ENCODE measurements at regions not wholly inside any gene's neighbourhood (a gene's known extent, or its start where the extent isn't known, plus 50 kb on each side); places are given as distances from the start of the nearest gene placed in this dataset.
"Not testable (repeated sequence)": the region's sequence is repeated elsewhere in the genome, so short reads cannot be mapped to it uniquely, and the experiment has no call there.

GRCh38 chr2:221893501-221893900, 321.4 kb upstream of the EPHA4 start (continued):
- TF ChIP-seq IRF3 (IDR thresholded peaks at IDR 0.05; ENCODE audit: low read depth, low read length): no peak
- no peak for TF ChIP-seq MXI1 (IDR thresholded peaks at IDR 0.05; ENCODE audit: low read depth, low read length)
- no peak for TF ChIP-seq NFIC (IDR thresholded peaks at IDR 0.05; ENCODE audit: borderline replicate concordance)
- no peak for TF ChIP-seq ZBTB33 (IDR thresholded peaks at IDR 0.05; ENCODE audit: borderline replicate concordance, low read depth)
- no peak for TF ChIP-seq TEAD4 (IDR thresholded peaks at IDR 0.05; ENCODE audit: borderline replicate concordance, insufficient read depth)
- no peak for TF ChIP-seq JUND (IDR thresholded peaks at IDR 0.05)

GRCh38 chr2:221892006-221892405, 319.9 kb upstream of the EPHA4 start:
- H3K36me3 ChIP-seq (replicated peaks in 1 of 2; ENCODE audit: control insufficient read depth in 1 of 2, insufficient read depth in 2 of 2, low read length in 1 of 2); H3K79me2 ChIP-seq (ENCODE audit: insufficient read depth); H3K4me2 ChIP-seq; H3K9ac ChIP-seq; CTCF ChIA-PET; H3K27ac ChIP-seq (ENCODE audit: low read depth in 2 of 2, low read length in 1 of 2); DNase-seq; H3F3A ChIP-seq (replicated peaks; ENCODE audit: insufficient read depth); H4K20me1 ChIP-seq (ENCODE audit: insufficient read depth); H3K9me3 ChIP-seq; H3K4me3 ChIP-seq (ENCODE audit: low read depth in 2 of 2, low read length in 1 of 2); H3K9me2 ChIP-seq; POLR2A ChIA-PET; H2AFZ ChIP-seq (ENCODE audit: low read depth); H3K27me3 ChIP-seq (ENCODE audit: insufficient read depth); H3K4me1 ChIP-seq (ENCODE audit: control insufficient read depth in 1 of 2, insufficient read depth in 2 of 2, low read depth in 1 of 2, low read length in 1 of 2): not testable (repeated sequence)
- WGBS (ENCODE audit: low lambda C conversion rate): no CpG with 5 or more reads among the region's 31 CpGs

GRCh38 chr2:221883976-221884375, 311.9 kb upstream of the EPHA4 start:
- H3K9ac ChIP-seq: no peak overlapping the region
- CTCF ChIA-PET: no interaction called here
- 1% methylated on average over 4 of the region's 4 CpGs for WGBS (ENCODE audit: low lambda C conversion rate)
- H3K79me2 ChIP-seq (ENCODE audit: insufficient read depth): no peaks in the 10 kb centered on the region
- H3K9me2 ChIP-seq: no peaks in the 10 kb centered on the region
- H3K9me3 ChIP-seq: no peaks in the 10 kb centered on the region; the same call in 1 of the 2 replicates
- H4K20me1 ChIP-seq (ENCODE audit: insufficient read depth): no peaks in the 10 kb centered on the region
- no peak overlapping the region for H2AFZ ChIP-seq (ENCODE audit: low read depth)
- DNase-seq: no peak
- H3K27me3 ChIP-seq (ENCODE audit: insufficient read depth): no peaks in the 10 kb centered on the region
- no peaks in the 10 kb centered on the region for H3K36me3 ChIP-seq (replicated peaks in 1 of 2; ENCODE audit: control insufficient read depth in 1 of 2, insufficient read depth in 2 of 2, low read length in 1 of 2)
- H3K4me2 ChIP-seq: no peak overlapping the region
- H3F3A ChIP-seq (replicated peaks; ENCODE audit: insufficient read depth): no peaks in the 10 kb centered on the region
- no peak overlapping the region for H3K27ac ChIP-seq (ENCODE audit: low read depth in 2 of 2, low read length in 1 of 2)
- no peaks in the 10 kb centered on the region for H3K4me1 ChIP-seq (ENCODE audit: control insufficient read depth in 1 of 2, insufficient read depth in 2 of 2, low read depth in 1 of 2, low read length in 1 of 2)
- POLR2A ChIA-PET: no interaction called here
- no peak overlapping the region for H3K4me3 ChIP-seq (ENCODE audit: low read depth in 2 of 2, low read length in 1 of 2)
- TF ChIP-seq POLR2AphosphoS5 (IDR thresholded peaks at IDR 0.05; ENCODE audit: low read depth, low read length): no peak
- TF ChIP-seq FOSL2 (IDR thresholded peaks at IDR 0.05; ENCODE audit: borderline replicate concordance, low read depth): no peak
- no peak for TF ChIP-seq USF1 (IDR thresholded peaks at IDR 0.05; ENCODE audit: borderline replicate concordance, low read depth)
- no peak for TF ChIP-seq USF2 (IDR thresholded peaks at IDR 0.05; ENCODE audit: borderline replicate concordance, low read depth, low read length)
- TF ChIP-seq FOXJ3 (CRISPR knock-in tag; IDR thresholded peaks at IDR 0.05): no peak
- TF ChIP-seq MAX (IDR thresholded peaks at IDR 0.05; ENCODE audit: low read depth): no peak
- no peak for TF ChIP-seq CTCF (IDR thresholded peaks at IDR 0.05)
- no peak for TF ChIP-seq PBX3 (IDR thresholded peaks at IDR 0.05)
- TF ChIP-seq RFX5 (IDR thresholded peaks at IDR 0.05; ENCODE audit: low read length): no peak
